ENCODE measurements at regions not wholly inside any gene's neighbourhood (a gene's known extent, or its start where the extent isn't known, plus 50 kb on each side); places are given as distances from the start of the nearest gene placed in this dataset.

DNA sequence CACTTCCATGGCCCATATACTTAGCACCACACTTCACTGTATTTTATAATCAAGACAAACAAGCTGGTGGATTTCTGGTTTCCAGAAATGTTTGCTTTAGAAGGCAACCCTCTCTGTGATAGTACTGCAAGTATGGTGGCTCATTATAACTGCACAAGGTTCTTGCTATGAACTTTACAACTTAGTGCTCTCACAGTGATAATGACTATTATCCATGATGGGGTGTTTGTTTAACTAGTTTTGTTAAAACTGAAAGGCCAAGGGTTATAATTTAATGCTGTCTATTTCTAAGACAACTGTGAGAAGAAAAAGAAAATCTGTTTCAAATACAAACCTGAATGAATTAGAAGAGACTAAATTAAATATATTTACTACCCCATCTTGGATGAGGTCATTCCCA is 903.2 kb downstream of the ADGRL2 start:
- TF ChIP-seq, protein P1, sequence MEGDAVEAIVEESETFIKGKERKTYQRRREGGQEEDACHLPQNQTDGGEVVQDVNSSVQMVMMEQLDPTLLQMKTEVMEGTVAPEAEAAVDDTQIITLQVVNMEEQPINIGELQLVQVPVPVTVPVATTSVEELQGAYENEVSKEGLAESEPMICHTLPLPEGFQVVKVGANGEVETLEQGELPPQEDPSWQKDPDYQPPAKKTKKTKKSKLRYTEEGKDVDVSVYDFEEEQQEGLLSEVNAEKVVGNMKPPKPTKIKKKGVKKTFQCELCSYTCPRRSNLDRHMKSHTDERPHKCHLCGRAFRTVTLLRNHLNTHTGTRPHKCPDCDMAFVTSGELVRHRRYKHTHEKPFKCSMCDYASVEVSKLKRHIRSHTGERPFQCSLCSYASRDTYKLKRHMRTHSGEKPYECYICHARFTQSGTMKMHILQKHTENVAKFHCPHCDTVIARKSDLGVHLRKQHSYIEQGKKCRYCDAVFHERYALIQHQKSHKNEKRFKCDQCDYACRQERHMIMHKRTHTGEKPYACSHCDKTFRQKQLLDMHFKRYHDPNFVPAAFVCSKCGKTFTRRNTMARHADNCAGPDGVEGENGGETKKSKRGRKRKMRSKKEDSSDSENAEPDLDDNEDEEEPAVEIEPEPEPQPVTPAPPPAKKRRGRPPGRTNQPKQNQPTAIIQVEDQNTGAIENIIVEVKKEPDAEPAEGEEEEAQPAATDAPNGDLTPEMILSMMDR (IDR thresholded peaks at IDR 0.05) = no peak
- TF ChIP-seq POLR2A (IDR thresholded peaks at IDR 0.05) = no peak
- TF ChIP-seq EP300 (IDR thresholded peaks at IDR 0.05) = no peak
